CD4-positive, alpha-beta memory T cell (primary cell): ENCODE measurements at regions not wholly inside any gene's neighbourhood (a gene's known extent, or its start where the extent isn't known, plus 50 kb on each side); places are given as distances from the start of the nearest gene placed in this dataset.

Source experiments
- CTCF ChIA-PET: fragments of 350-600 bp; sonication (Branson Sonifier 250); formaldehyde crosslinking; loops from one replicate; lab custom pipeline; 2021; ENCODE audit warnings: inconsistent platforms; ENCODE audit not compliant: partially characterized antibody; lab: Charles Lee
- POLR2A ChIA-PET: fragments of 350-600 bp; sonication (Branson Sonifier 250); formaldehyde crosslinking; loops from one replicate; lab custom pipeline; 2021; ENCODE audit not compliant: partially characterized antibody; lab: Charles Lee
- DNase-seq, 5 donors: peaks; one replicate each; pipeline versions ENCODE4 v3.0.0 to v3.0.0-alpha.2; 2020 to 2022; ENCODE audit warnings: mixed read lengths in 1 of 5
- H3K27ac ChIP-seq: one replicate; pipeline ENCODE4 v1.7.0; 2013; ENCODE audit warnings: low read depth, low read length
- H3K27me3 ChIP-seq: 2 replicates; pipeline ENCODE4 v1.7.0; 2013; ENCODE audit warnings: mild to moderate bottlenecking, low read length, moderate library complexity; ENCODE audit not compliant: insufficient read depth
- H3K36me3 ChIP-seq: 2 replicates; pipeline ENCODE4 v1.7.0; 2013; ENCODE audit warnings: mild to moderate bottlenecking, low read length, moderate library complexity; ENCODE audit not compliant: insufficient read depth
- H3K4me1 ChIP-seq: 2 replicates; pipeline ENCODE4 v1.7.0; 2013; ENCODE audit warnings: mild to moderate bottlenecking, low read length, moderate library complexity; ENCODE audit not compliant: insufficient read depth
- H3K4me3 ChIP-seq, 2 donors: one replicate each; pipeline ENCODE4 v1.7.0; 2013; ENCODE audit warnings: low read length in 2 of 2, mild to moderate bottlenecking in 1 of 2
- H3K9me3 ChIP-seq, 2 donors: one replicate each; pipeline ENCODE4 v1.7.0; 2013; ENCODE audit warnings: low read length in 2 of 2, control low read depth in 1 of 2; ENCODE audit not compliant: control insufficient read depth in 1 of 2
- H3K27ac Mint-ChIP-seq, 7 donors: one replicate each; pipeline ENCODE4 v1.8.0; 2020 to 2021; ENCODE audit warnings: mixed read lengths in 7 of 7, mild to moderate bottlenecking in 6 of 7, inconsistent platforms in 3 of 7, moderate library complexity in 3 of 7
- H3K27me3 Mint-ChIP-seq, 2 donors: one replicate each; pipeline ENCODE4 v1.8.0; 2020 to 2021; ENCODE audit warnings: mixed read lengths in 2 of 2
- H3K36me3 Mint-ChIP-seq, 2 donors: one replicate each; pipeline ENCODE4 v1.8.0; 2020 to 2021; ENCODE audit warnings: mixed read lengths in 2 of 2, inconsistent platforms in 1 of 2, mild to moderate bottlenecking in 1 of 2
- H3K4me1 Mint-ChIP-seq, 4 donors: one replicate each; pipeline ENCODE4 v1.8.0; 2020 to 2021; ENCODE audit warnings: mixed read lengths in 4 of 4, mild to moderate bottlenecking in 1 of 4
- H3K4me3 Mint-ChIP-seq, 8 donors: one replicate each; pipeline ENCODE4 v1.8.0; 2020 to 2021; ENCODE audit warnings: mixed read lengths in 8 of 8, mild to moderate bottlenecking in 7 of 8, moderate library complexity in 6 of 8, inconsistent platforms in 3 of 8
- H3K9me3 Mint-ChIP-seq, 8 donors: one replicate each; pipeline ENCODE4 v1.8.0; 2020 to 2021; ENCODE audit warnings: mixed read lengths in 8 of 8, mild to moderate bottlenecking in 5 of 8, inconsistent platforms in 3 of 8, moderate library complexity in 1 of 8
- intact Hi-C: fragments of 100-400 bp; cut with micrococcal nuclease; formaldehyde crosslinking; loops from one replicate; pipeline ENCODE4 v1.15.1; 2023

DNA sequence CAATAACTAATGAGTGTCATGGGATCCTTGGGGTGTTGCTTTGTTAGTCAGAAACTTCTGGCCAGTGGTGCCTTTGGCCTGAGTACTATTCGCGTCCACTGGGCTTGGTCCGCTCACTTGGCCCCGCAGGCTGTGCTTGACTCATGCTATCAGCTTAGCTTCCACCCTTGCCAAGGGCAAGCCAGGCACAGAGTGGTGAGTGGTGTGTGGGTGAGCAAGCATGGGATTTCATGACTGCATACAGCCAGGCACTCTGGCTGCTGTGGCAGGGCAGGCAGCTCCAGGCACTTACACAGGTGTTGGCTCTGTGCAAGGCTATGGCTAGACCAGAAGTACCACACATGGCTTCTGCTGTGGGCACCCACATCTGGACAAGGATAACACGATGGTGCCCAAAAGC is 1026.3 kb downstream of the PCDH19 start:
- H3K27me3 Mint-ChIP-seq, result no peaks in the 10 kb centered on the region
- CTCF ChIA-PET, result no interaction called here
- no peak overlapping the region for H3K4me3 ChIP-seq

DNA sequence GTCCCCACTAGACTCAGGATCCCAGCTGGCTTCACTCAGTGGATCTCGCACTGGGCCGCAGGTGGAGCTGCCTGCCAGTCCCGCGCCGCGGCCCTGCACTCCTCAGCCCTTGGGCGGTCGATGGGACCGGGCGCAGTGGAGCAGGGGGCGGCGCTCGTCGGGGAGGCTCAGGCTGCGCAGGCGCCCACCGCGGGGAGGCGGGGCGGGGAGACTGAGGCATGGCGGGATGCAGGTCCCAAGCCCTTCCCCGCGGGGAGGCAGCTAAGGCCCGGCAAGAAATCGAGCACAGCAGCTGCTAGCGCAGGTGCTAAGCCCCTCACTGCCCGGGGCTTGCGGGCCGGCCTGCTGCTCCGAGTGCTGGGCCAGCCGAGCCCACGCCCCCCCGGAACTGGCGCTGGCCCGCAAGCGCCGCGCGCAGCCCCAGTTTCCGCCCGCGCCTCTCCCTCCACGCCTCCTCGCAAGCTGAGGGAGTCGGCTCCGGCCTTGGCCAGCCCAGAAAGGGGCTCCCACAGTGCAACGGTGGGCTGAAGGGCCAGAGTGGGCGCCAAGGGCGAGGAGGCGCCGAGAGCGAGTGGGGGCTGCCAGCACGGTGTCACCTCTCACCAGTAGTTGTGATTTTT is 1038.0 kb downstream of the PCDH19 start:
- H3K4me1 Mint-ChIP-seq, result no peaks in the 10 kb centered on the region
- peaks cover 0 to 6% (median 0%) of the 10 kb centered on the region in 8 donors for H3K9me3 Mint-ChIP-seq
- Histone ChIP-seq H3K4me1 (no peaks in the 10 kb centered on the region), H3K36me3 (no peaks in the 10 kb centered on the region), H3K4me3 (no peak overlapping the region), H3K27me3 (no peaks in the 10 kb centered on the region), H3K9me3 (no peaks in the 10 kb centered on the region), H3K27ac (no peak overlapping the region)
- H3K4me3 Mint-ChIP-seq, result no peak overlapping the region
- intact Hi-C loops, result no loop called here
- H3K27ac Mint-ChIP-seq, result no peak overlapping the region
- H3K27me3 Mint-ChIP-seq, result no peaks in the 10 kb centered on the region
- H3K36me3 Mint-ChIP-seq, result no peaks in the 10 kb centered on the region
- CTCF ChIA-PET, result no interaction called here
- no peak for DNase-seq
- POLR2A ChIA-PET, result no interaction called here

More for the DNA sequence above, 1026.3 kb downstream of the PCDH19 start:
- Histone ChIP-seq H3K27ac (no peak overlapping the region), H3K36me3 (no peaks in the 10 kb centered on the region), H3K27me3 (no peaks in the 10 kb centered on the region), H3K4me1 (no peaks in the 10 kb centered on the region), H3K9me3 (no peaks in the 10 kb centered on the region)
- intact Hi-C loops, result no loop called here
- H3K27ac Mint-ChIP-seq, result no peak overlapping the region
- POLR2A ChIA-PET, result no interaction called here
- peaks cover 0 to 6% (median 0%) of the 10 kb centered on the region in 8 donors for H3K9me3 Mint-ChIP-seq
- no peaks in the 10 kb centered on the region for H3K36me3 Mint-ChIP-seq
- H3K4me1 Mint-ChIP-seq, result no peaks in the 10 kb centered on the region
- no peak for DNase-seq
- no peak overlapping the region for H3K4me3 Mint-ChIP-seq

DNA sequence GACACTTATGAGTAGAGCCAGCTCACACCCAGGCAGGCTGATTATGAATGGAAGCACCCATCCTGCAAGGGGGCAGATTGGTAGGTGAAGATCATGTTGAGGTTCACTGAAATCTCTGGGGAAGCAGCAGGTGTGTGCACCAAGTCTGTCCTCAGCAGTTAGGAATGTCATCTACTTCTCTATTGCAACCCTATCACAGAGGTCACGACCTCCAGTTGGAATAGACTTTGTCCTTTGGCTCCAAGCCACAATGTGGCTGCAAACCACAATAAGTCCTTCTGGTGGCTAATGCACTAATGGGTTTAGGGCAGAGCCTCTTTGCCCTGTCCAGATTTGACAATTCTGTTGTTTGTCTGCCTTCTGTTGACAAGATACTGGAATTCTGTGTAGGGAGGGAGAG is 1056.7 kb downstream of the PCDH19 start:
- ChIA-PET POLR2A (no interaction called here), CTCF (no interaction called here)

DNA sequence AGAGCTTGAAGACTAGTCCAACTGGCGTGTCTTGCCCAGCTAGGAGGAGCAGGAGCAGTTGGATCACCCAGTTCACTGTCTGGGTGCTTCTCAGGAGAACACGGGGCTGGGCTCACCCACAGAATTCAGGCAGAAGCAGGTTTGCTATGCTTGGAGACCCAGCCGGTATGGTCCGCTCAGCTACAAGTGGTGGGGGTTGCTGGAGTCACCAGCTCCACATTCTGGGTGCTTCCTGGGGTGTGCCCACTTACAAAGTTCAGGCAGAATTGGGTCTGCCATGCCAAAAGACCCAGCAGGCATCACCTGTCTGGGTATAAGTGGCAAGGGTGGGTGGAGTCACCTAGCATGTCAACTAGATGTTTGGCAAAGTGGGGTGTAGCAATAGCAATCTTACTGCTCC is 1061.8 kb downstream of the PCDH19 start:
- Histone ChIP-seq H3K4me3 (no peak overlapping the region), H3K9me3 (no peaks in the 10 kb centered on the region), H3K4me1 (no peaks in the 10 kb centered on the region), H3K36me3 (no peaks in the 10 kb centered on the region), H3K27ac (no peak overlapping the region), H3K27me3 (no peaks in the 10 kb centered on the region)
- no peaks in the 10 kb centered on the region for H3K36me3 Mint-ChIP-seq
- no peak overlapping the region for H3K4me3 Mint-ChIP-seq
- CTCF ChIA-PET, result no interaction called here
- H3K27ac Mint-ChIP-seq, result no peak overlapping the region
- intact Hi-C loops, result no loop called here
- DNase-seq, result no peak
- POLR2A ChIA-PET, result no interaction called here
- no peaks in the 10 kb centered on the region for H3K27me3 Mint-ChIP-seq
- H3K4me1 Mint-ChIP-seq, result no peaks in the 10 kb centered on the region
- peaks cover 0 to 10% (median 2%) of the 10 kb centered on the region in 8 donors for H3K9me3 Mint-ChIP-seq

More for the DNA sequence above, 1056.7 kb downstream of the PCDH19 start:
- H3K27ac Mint-ChIP-seq, result no peak overlapping the region
- Histone ChIP-seq H3K27ac (no peak overlapping the region), H3K4me1 (no peaks in the 10 kb centered on the region), H3K27me3 (no peaks in the 10 kb centered on the region), H3K36me3 (no peaks in the 10 kb centered on the region), H3K9me3 (no peaks in the 10 kb centered on the region), H3K4me3 (no peak overlapping the region)
- H3K9me3 Mint-ChIP-seq, result peaks cover 0 to 4% (median 1%) of the 10 kb centered on the region in 8 donors
- no peak for DNase-seq
- H3K4me1 Mint-ChIP-seq, result no peaks in the 10 kb centered on the region
- H3K36me3 Mint-ChIP-seq, result no peaks in the 10 kb centered on the region
- intact Hi-C loops, result no loop called here
- no peak overlapping the region for H3K4me3 Mint-ChIP-seq
- no peaks in the 10 kb centered on the region for H3K27me3 Mint-ChIP-seq

DNA sequence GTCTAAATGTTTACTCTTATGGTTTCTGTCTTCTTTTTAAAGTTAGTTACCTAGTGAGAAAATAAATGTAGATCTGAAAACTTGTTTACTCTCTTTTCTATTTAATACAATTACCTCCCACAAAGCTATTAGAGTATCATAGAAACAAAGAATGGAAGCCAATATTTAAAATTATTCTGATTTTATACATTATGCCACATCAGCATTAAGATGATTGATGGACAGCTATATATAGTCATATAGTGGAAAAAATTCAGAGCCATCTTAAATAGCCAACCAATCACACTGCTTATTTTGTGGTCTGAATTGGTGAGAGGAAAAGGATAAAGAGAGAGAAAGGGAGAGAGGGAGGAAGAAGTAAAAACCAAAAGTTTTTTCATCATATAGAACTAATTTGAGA is 1101.8 kb downstream of the PCDH19 start:
- Histone ChIP-seq H3K4me3 (no peak overlapping the region), H3K9me3 (no peaks in the 10 kb centered on the region), H3K27me3 (no peaks in the 10 kb centered on the region), H3K36me3 (no peaks in the 10 kb centered on the region), H3K4me1 (no peaks in the 10 kb centered on the region), H3K27ac (no peak overlapping the region)
- H3K9me3 Mint-ChIP-seq, result no peaks in the 10 kb centered on the region
- POLR2A ChIA-PET, result no interaction called here
- CTCF ChIA-PET, result no interaction called here
- no peak for DNase-seq
- no peak overlapping the region for H3K4me3 Mint-ChIP-seq
- intact Hi-C loops, result no loop called here
- no peaks in the 10 kb centered on the region for H3K36me3 Mint-ChIP-seq
- no peaks in the 10 kb centered on the region for H3K27me3 Mint-ChIP-seq
- H3K27ac Mint-ChIP-seq, result no peak overlapping the region
- H3K4me1 Mint-ChIP-seq, result no peaks in the 10 kb centered on the region

DNA sequence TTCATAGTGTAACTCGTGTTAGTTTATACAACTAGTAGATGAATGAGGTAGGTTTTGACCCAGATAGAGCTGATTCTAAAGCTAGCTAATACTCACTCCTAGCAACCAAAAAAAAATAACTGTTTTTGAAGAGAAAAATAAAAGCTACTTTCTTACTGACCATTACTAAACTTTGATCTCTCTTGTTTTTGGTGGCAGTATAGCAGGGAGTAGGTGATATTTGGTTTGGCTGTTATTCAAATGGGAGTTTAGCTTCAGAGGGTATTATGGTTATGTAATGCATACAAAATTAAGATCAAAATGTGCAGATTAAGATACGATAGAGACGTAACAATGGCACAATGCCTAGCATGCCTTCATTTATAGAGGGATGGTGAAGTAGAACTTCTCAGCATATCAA is 1104.5 kb downstream of the PCDH19 start:
- no peaks in the 10 kb centered on the region for H3K27me3 ChIP-seq
- no peaks in the 10 kb centered on the region for H3K27me3 Mint-ChIP-seq
- H3K27ac Mint-ChIP-seq, result no peak overlapping the region
- CTCF ChIA-PET, result no interaction called here
- no peaks in the 10 kb centered on the region for H3K9me3 ChIP-seq
- DNase-seq, result no peak
- no peak overlapping the region for H3K4me3 Mint-ChIP-seq
- POLR2A ChIA-PET, result no interaction called here
- no peaks in the 10 kb centered on the region for H3K4me1 Mint-ChIP-seq
- H3K36me3 Mint-ChIP-seq, result no peaks in the 10 kb centered on the region
- H3K4me1 ChIP-seq, result no peaks in the 10 kb centered on the region
- intact Hi-C loops, result no loop called here
- H3K4me3 ChIP-seq, result no peak overlapping the region
- no peaks in the 10 kb centered on the region for H3K9me3 Mint-ChIP-seq
- H3K27ac ChIP-seq, result no peak overlapping the region
- no peaks in the 10 kb centered on the region for H3K36me3 ChIP-seq

DNA sequence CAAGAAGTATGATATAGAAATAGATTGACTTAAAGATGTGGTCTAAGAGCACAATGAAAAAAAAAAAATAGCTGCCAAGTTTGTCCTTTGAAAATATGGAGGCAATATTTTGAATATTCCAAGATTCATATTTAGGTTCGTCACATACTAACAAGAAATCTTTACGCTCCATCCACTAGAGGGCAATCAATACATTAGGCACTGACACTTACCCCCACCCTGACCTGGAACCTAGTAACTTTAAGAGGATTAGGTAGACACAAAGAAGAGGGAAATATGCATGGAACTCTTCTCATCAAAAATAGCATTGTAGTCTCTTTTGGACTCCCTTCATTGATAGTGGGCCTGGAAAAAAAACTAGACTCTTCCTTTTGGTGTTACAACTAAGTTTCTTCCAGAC is 1108.1 kb downstream of the PCDH19 start:
- POLR2A ChIA-PET, result no interaction called here
- no peaks in the 10 kb centered on the region for H3K9me3 Mint-ChIP-seq
- H3K4me1 Mint-ChIP-seq, result no peaks in the 10 kb centered on the region

DNA sequence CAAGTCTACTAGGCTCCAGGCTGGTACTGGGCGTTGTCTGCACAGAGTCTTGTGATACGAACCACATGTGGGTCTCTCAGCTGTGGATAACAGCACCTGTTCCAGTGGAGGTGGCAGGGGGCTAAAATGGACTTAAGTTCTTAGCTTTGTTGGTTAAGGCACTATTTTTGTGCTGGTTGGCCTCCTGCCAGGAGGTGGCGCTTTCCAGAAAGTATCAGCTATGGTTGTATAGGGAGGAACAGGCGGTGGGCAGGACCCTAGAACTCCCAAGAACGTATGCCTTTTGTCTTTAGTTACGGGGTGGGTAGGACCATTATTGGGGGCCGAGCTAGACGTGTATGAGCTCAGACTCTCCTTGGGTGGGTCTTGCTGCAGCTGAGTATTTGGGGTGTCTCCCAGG is 1138.4 kb downstream of the PCDH19 start:
- no peak overlapping the region for H3K27ac Mint-ChIP-seq
- intact Hi-C loops, result no loop called here
- no peaks in the 10 kb centered on the region for H3K27me3 Mint-ChIP-seq
- no peak overlapping the region for H3K4me3 ChIP-seq
- H3K9me3 Mint-ChIP-seq, result peaks cover 0 to 22% (median 4%) of the 10 kb centered on the region in 8 donors
- H3K36me3 ChIP-seq, result no peaks in the 10 kb centered on the region
- ChIA-PET CTCF (no interaction called here), POLR2A (no interaction called here)
- no peak overlapping the region for H3K27ac ChIP-seq
- H3K4me1 Mint-ChIP-seq, result no peaks in the 10 kb centered on the region
- no peaks in the 10 kb centered on the region for H3K9me3 ChIP-seq
- DNase-seq, result no peak
- no peaks in the 10 kb centered on the region for H3K4me1 ChIP-seq
- H3K27me3 ChIP-seq, result no peaks in the 10 kb centered on the region
- no peak overlapping the region for H3K4me3 Mint-ChIP-seq
- no peaks in the 10 kb centered on the region for H3K36me3 Mint-ChIP-seq

More for the DNA sequence above, 1108.1 kb downstream of the PCDH19 start:
- H3K4me3 ChIP-seq, result no peak overlapping the region
- H3K9me3 ChIP-seq, result no peaks in the 10 kb centered on the region
- Mint-ChIP-seq H3K4me3 (no peak overlapping the region), H3K36me3 (no peaks in the 10 kb centered on the region), H3K27ac (no peak overlapping the region), H3K27me3 (no peaks in the 10 kb centered on the region)
- DNase-seq, result no peak
- no peaks in the 10 kb centered on the region for H3K36me3 ChIP-seq
- H3K27me3 ChIP-seq, result no peaks in the 10 kb centered on the region
- no peak overlapping the region for H3K27ac ChIP-seq
- H3K4me1 ChIP-seq, result no peaks in the 10 kb centered on the region
- intact Hi-C loops, result no loop called here
- CTCF ChIA-PET, result no interaction called here
